OCI-LY7 (cell line): ENCODE measurements at regions not wholly inside any gene's neighbourhood (a gene's known extent, or its start where the extent isn't known, plus 50 kb on each side); places are given as distances from the start of the nearest gene placed in this dataset.

Experiments used
- CTCF ChIP-seq: fragments of 200-600 bp; sonication (generic); conservative IDR thresholded peaks from 2 replicates; pipeline ENCODE4 v1.5.1; 2014; ENCODE audit warnings: mild to moderate bottlenecking, antibody characterized with exemption, low read length, moderate library complexity, mixed read lengths
- EZH2phosphoT487 ChIP-seq: fragments of 200-600 bp; sonication (generic); IDR thresholded peaks from 2 replicates; pipeline ENCODE4 v1.6.1; 2018; ENCODE audit warnings: low read depth, borderline replicate concordance, mild to moderate bottlenecking, mixed run types, antibody characterized with exemption, low read length, moderate library complexity, mixed read lengths

- TF ChIP-seq CTCF: no peak
- no peak for TF ChIP-seq EZH2phosphoT487
These were observed 449.1 kb downstream of the MN1 start for GRCh38 chr22:27352426-27352825.
